LNCAP (cell line): ENCODE measurements at regions not wholly inside any gene's neighbourhood (a gene's known extent, or its start where the extent isn't known, plus 50 kb on each side); places are given as distances from the start of the nearest gene placed in this dataset.

Experiments
- TF ChIP-seq, protein P1 (sequence below): fragments of 450-650 bp; IDR thresholded peaks from 2 replicates; pipeline ENCODE4 v1.5.1; 2017; ENCODE audit warnings: mild to moderate bottlenecking

DNA sequence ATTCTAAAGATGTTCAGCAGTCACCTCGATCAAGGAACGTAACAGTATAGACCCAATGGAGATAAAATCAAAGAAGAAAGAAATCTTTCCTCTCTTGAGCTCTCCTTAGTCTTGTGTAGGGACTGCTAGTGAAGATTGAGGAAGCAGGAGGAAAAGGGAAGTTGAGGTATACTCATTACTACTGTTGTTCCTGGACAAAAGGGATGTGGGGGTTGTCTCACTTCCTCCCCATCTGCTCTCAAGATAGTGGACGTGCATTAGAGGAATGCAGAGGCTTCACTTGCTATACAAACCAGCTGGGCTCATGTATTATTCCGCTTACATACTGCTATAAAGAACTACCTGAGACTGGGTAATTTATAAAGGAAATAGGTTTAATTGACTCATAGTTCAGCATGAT, 208.9 kb upstream of the ARHGEF9 start:
- TF ChIP-seq, protein P1, sequence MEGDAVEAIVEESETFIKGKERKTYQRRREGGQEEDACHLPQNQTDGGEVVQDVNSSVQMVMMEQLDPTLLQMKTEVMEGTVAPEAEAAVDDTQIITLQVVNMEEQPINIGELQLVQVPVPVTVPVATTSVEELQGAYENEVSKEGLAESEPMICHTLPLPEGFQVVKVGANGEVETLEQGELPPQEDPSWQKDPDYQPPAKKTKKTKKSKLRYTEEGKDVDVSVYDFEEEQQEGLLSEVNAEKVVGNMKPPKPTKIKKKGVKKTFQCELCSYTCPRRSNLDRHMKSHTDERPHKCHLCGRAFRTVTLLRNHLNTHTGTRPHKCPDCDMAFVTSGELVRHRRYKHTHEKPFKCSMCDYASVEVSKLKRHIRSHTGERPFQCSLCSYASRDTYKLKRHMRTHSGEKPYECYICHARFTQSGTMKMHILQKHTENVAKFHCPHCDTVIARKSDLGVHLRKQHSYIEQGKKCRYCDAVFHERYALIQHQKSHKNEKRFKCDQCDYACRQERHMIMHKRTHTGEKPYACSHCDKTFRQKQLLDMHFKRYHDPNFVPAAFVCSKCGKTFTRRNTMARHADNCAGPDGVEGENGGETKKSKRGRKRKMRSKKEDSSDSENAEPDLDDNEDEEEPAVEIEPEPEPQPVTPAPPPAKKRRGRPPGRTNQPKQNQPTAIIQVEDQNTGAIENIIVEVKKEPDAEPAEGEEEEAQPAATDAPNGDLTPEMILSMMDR = no peak

- TF ChIP-seq, protein P1 = no peak
Measured at GRCh38 chrX:63985906-63986305, 200.9 kb upstream of the ARHGEF9 start.

DNA sequence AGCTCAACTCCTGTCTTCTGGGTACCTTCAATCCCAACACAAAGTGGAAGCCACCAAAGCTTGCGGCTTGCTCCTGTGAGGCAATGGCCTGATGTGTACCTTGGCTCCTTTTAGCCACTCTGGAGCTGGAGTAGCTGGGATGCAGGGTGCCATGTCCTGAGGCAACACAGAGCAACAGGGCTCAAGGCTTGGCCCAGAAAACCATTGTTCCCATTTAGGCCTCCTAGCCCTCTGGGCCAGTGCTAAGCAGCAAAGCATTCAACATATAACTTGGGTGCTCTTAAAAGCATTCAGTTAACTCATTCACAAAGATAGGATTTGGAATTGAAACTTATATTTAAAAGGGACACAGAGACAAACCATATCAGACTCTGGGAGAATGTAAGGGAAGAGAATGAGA, 194.5 kb upstream of the ARHGEF9 start:
- TF ChIP-seq, protein P1 = no peak

DNA sequence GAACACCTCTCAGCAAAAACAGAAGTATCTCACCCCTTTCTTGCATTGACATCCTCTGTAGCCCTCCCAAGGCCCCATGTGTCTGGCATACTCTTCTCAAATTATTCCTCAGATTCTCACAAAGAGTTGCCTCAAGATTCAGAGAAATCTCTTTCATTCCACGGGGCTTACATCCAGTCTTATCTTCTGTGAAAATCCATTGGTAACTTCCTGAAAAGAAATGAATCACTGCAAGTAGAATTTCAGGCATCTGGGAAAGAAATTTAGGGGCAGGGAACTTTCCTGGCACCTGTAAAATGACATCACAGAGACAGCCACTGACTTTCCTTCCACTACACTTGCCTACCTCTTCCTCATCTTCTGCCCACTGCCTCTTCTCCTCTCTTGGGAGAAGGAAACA, 182.5 kb upstream of the ARHGEF9 start:
- TF ChIP-seq, protein P1 = no peak

DNA sequence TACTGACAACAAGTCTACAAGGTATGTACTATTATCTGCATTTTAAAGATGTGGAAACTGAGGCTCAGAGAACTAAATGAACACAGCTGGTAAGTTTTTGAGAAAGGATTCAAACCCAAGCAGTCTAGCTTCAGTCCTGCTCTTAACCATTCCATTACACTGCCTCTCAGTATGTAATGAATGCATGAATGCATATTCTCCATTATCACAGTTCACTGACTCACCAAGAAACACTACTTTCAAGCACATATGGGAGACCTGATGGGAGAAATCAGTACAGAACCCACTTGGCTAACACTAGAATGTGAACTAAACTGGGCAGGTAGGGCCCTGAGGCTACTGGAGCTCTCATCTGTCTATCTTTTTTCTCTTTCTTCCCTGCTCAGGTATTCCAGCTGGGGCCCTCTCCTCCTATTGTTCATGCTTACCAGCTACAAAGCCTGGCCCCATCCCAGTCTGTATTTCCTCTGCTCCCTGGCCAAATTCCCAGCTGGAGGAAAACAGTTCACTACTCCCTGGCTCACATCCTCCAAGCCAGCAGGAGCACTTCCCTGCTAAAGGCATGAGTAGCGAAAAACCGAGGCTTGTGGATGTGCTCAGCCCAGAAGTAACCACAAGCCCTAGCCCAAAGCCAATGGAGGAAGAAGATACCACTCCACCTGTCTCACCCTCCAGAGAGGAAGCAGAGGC, 178.2 kb upstream of the ARHGEF9 start:
- TF ChIP-seq, protein P1 = no peak

DNA sequence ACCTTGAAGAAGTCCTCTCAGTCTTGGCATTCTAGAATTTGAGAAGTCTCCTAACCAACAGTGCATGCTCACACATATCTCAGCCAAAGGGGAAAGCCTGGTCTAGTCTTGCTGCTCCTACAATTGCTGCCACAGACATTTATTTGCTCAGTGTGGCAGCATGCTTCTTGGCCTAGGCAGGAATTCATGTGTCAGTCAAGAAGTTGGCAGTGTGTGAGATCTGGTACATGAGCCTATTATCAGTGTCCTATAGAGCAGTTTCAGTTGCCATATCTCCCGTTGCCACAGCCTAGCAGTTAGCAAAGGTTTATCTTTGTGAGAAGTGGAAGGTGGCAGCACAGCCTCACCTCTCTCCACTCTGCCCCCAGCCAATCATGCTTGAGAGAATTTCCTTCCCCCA, 176.9 kb upstream of the ARHGEF9 start:
- TF ChIP-seq, protein P1 = no peak

GRCh38 chrX:63959975-63960374, 175.0 kb upstream of the ARHGEF9 start:
- TF ChIP-seq, protein P1 = no peak
